ENCODE measurements at regions not wholly inside any gene's neighbourhood (a gene's known extent, or its start where the extent isn't known, plus 50 kb on each side); places are given as distances from the start of the nearest gene placed in this dataset.

DNA sequence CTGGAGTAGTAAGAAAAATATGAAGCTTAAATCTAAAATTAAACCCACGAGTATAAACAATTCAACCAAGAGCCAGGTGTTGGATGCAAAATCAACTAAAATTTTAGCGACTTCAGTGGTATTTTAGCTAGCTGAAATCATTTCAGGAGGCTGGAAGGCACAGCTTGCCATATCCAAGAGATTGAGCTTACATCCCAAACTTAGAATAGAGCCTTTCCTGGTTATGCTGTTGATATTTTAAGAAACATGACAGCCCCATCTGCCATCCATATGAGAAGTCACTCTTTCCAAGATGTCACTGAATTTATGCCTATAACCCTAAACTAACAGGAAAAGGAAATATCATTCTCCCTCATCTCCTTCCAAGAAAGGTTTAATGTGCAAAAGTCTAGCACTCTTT is 334.0 kb downstream of the KCNA4 start:
- H3K4me3 ChIP-seq = no peak overlapping the region
- no peak for DNase-seq (ENCODE audit: low spot score)
- H3K9me3 ChIP-seq = no peaks in the 10 kb centered on the region
- TF ChIP-seq, protein P1, sequence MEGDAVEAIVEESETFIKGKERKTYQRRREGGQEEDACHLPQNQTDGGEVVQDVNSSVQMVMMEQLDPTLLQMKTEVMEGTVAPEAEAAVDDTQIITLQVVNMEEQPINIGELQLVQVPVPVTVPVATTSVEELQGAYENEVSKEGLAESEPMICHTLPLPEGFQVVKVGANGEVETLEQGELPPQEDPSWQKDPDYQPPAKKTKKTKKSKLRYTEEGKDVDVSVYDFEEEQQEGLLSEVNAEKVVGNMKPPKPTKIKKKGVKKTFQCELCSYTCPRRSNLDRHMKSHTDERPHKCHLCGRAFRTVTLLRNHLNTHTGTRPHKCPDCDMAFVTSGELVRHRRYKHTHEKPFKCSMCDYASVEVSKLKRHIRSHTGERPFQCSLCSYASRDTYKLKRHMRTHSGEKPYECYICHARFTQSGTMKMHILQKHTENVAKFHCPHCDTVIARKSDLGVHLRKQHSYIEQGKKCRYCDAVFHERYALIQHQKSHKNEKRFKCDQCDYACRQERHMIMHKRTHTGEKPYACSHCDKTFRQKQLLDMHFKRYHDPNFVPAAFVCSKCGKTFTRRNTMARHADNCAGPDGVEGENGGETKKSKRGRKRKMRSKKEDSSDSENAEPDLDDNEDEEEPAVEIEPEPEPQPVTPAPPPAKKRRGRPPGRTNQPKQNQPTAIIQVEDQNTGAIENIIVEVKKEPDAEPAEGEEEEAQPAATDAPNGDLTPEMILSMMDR (IDR thresholded peaks at IDR 0.05) = no peak
- H3K36me3 ChIP-seq = no peaks in the 10 kb centered on the region
- H3K4me1 ChIP-seq = no peaks in the 10 kb centered on the region
- H3K27me3 ChIP-seq = no peaks in the 10 kb centered on the region
- H3K27ac ChIP-seq = no peak overlapping the region

DNA sequence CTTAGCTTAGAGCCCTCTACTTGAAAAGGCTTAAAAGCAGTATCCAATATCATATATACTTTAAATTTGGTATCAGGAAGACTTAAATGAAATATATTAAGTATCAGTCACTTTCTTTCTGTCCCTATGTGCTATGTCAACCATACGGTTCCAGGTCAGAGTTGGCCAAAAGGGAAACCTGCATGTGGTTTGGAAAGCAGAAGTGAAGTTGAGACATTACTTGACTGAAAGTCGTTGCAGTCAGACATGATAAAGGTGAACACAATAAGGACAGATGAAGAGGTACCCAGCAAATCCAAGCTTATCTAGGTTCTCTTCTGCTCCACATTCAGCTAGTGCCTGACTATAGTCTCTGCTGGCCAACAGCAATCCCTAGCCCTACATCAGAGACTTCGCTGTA is 336.8 kb downstream of the KCNA4 start:
- Histone ChIP-seq H3K36me3 (no peaks in the 10 kb centered on the region), H3K4me1 (no peaks in the 10 kb centered on the region), H3K9me3 (no peaks in the 10 kb centered on the region), H3K27me3 (no peaks in the 10 kb centered on the region), H3K4me3 (no peak overlapping the region), H3K27ac (no peak overlapping the region)
- DNase-seq (ENCODE audit: low spot score) = no peak
- TF ChIP-seq, protein P1 (IDR thresholded peaks at IDR 0.05) = no peak

DNA sequence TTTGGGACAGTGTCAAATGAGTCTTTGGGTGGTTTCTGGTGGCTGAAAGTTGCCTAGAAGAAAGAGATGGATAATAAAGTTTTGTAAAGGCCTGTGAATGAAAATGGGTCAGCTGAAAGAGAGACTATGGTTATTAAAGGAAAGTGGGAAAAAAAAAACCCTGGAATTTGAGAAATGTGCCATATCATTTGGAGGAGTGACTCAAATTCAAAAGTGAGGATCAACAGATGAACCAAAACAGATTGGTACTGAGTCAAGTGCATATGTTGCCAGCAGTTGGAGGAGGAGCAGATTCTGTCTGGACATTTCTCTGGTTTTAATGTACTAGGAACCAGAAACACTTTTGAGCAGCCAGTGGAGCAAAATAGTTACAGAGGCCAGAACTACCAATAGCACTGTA is 339.8 kb downstream of the KCNA4 start:
- H3K27me3 ChIP-seq = no peaks in the 10 kb centered on the region
- H3K36me3 ChIP-seq = no peaks in the 10 kb centered on the region
- H3K4me3 ChIP-seq = no peak overlapping the region
- no peaks in the 10 kb centered on the region for H3K9me3 ChIP-seq
- H3K27ac ChIP-seq = no peak overlapping the region
- no peaks in the 10 kb centered on the region for H3K4me1 ChIP-seq
- DNase-seq (ENCODE audit: low spot score) = no peak
- TF ChIP-seq, protein P1 (IDR thresholded peaks at IDR 0.05) = no peak

DNA sequence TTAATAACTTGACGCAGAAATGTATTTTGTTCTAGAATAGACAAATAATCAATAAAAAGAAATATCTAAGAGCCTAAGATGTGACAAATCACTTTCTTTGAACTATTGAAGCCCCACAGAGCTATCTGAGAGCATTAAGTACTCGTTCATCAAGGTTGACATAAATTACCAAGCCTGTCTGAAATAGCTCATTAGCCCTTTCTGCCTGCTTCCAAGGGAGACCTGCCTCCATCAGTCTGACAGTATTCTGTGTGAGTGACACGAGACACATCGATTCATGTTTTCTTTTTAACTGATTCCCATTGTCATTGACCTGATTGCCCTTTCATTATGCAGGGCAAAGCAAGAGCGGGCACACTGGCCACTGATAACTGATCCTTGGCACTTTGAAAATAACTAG is 347.5 kb downstream of the KCNA4 start:
- Histone ChIP-seq H3K36me3 (no peaks in the 10 kb centered on the region), H3K9me3 (no peaks in the 10 kb centered on the region), H3K4me3 (no peak overlapping the region), H3K4me1 (no peaks in the 10 kb centered on the region), H3K27ac (no peak overlapping the region), H3K27me3 (no peaks in the 10 kb centered on the region)
- no peak for DNase-seq (ENCODE audit: low spot score)
- TF ChIP-seq, protein P1 (IDR thresholded peaks at IDR 0.05) = no peak

DNA sequence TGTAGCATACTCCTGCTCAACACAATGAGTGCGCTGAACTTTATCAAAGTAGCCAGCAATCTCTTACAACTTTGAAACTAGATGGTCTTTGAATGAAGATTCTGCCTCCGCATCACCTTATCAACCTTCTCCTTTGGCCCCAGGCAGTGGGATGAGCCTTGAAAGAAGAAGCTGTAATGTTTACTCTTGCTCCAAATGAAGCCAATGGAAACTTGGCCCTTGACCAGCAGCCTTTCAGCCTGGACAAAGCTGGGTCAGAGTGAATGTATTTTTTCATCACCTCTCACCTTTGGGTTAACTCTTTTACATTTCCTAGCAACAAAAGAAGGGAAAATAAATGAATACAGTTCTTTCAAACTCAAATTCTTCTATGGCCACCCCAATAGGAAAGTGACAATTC is 359.1 kb downstream of the KCNA4 start:
- Histone ChIP-seq H3K4me1 (peaks cover 0 to 10% of the 10 kb centered on the region in 2 donors), H3K4me3 (no peak overlapping the region), H3K27me3 (no peaks in the 10 kb centered on the region), H3K9me3 (no peaks in the 10 kb centered on the region), H3K27ac (no peak overlapping the region), H3K36me3 (no peaks in the 10 kb centered on the region)
- DNase-seq (ENCODE audit: low spot score) = no peak
- TF ChIP-seq, protein P1 (IDR thresholded peaks at IDR 0.05) = no peak

DNA sequence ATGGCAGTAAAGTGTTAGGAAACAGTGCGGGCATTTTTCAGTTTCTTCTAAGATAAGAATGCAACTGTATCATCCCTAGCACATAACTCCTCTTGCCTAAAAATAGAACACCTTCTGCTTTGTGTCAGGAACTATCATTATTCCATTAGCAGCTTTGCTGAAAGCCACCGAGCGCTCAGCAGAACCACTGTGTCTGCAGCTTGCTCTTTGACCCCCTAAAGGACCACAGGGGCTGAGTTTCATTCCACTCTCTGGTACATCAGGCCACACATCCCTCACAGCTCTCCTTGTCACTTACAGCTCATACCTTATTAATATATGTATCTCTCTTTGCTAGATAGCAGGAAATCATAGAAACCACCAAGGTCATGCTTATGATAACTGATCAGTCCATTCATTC is 360.2 kb downstream of the KCNA4 start:
- no peaks in the 10 kb centered on the region for H3K36me3 ChIP-seq
- DNase-seq (ENCODE audit: low spot score) = no peak
- no peaks in the 10 kb centered on the region for H3K27me3 ChIP-seq
- H3K4me3 ChIP-seq = no peak overlapping the region
- H3K4me1 ChIP-seq = peaks cover 0 to 10% of the 10 kb centered on the region in 2 donors
- no peaks in the 10 kb centered on the region for H3K9me3 ChIP-seq
- TF ChIP-seq, protein P1 (IDR thresholded peaks at IDR 0.05) = no peak
- H3K27ac ChIP-seq = no peak overlapping the region

Data from right atrium auricular region (tissue), 2 donors.